IMR-90 (cell line): ENCODE measurements at regions not wholly inside any gene's neighbourhood (a gene's known extent, or its start where the extent isn't known, plus 50 kb on each side); places are given as distances from the start of the nearest gene placed in this dataset.

Source experiments
- ATAC-seq: fragments of 200-7000 bp; cut with Tn5 transposase; 2 replicates; pipeline ENCODE4 v1.9.1; 2020; ENCODE audit warnings: low read depth, mild to moderate bottlenecking, moderate library complexity
- BruUV-seq: library from RNA; stranded (reverse); fragments of 400-500 nt; replicated peaks from 2 replicates; lab custom pipeline; 2021; lab: Mats Ljungman, UMichigan
- CTCF ChIA-PET: fragments of 300-600 bp; formaldehyde crosslinking; extraction: SDS; loops from one replicate; lab custom pipeline; 2021; ENCODE audit warnings: antibody characterized with exemption; lab: Yijun Ruan, JAX
- POLR2A ChIA-PET: fragments of 300-600 bp; sonication (Branson Sonifier 250); formaldehyde crosslinking; loops from one replicate; lab custom pipeline; 2022; ENCODE audit warnings: antibody characterized with exemption; ENCODE audit not compliant: unreplicated experiment; lab: Charles Lee
- DNase-seq: peaks from one replicate; pipeline ENCODE4 v3.0.0; 2013
- H2AFZ ChIP-seq: replicated peaks from 2 replicates; pipeline ENCODE3; 2013; ENCODE audit warnings: low read length, mild to moderate bottlenecking; ENCODE audit not compliant: poor library complexity
- H2AK5ac ChIP-seq: 2 replicates; pipeline ENCODE4 v1.6.1; 2013; ENCODE audit warnings: low read depth, low read length, inconsistent platforms
- H2AK9ac ChIP-seq: replicated peaks from 2 replicates; pipeline ENCODE3; 2013; ENCODE audit warnings: mild to moderate bottlenecking, low read depth, low read length, moderate library complexity; ENCODE audit not compliant: poor library complexity
- H2BK120ac ChIP-seq: 2 replicates; pipeline ENCODE4 v1.6.1; 2013; ENCODE audit warnings: low read depth, low read length, inconsistent platforms
- H2BK15ac ChIP-seq: 3 replicates; pipeline ENCODE4 v1.6.1; 2013; ENCODE audit warnings: low read depth, low read length, inconsistent platforms
- H2BK20ac ChIP-seq: 2 replicates; pipeline ENCODE4 v1.6.1; 2013; ENCODE audit warnings: low read depth, mild to moderate bottlenecking, inconsistent platforms, low read length, moderate library complexity
- H2BK5ac ChIP-seq: 2 replicates; pipeline ENCODE4 v1.6.1; 2013; ENCODE audit warnings: mild to moderate bottlenecking, low read depth, low read length, inconsistent platforms; ENCODE audit not compliant: poor library complexity, severe bottlenecking
- H3K14ac ChIP-seq: replicated peaks from 2 replicates; pipeline ENCODE4 v1.6.1; 2013; ENCODE audit warnings: low read depth, low read length, inconsistent platforms
- H3K18ac ChIP-seq: 2 replicates; pipeline ENCODE4 v1.6.1; 2013; ENCODE audit warnings: low read depth, low read length, control low read depth
- H3K23ac ChIP-seq: 2 replicates; pipeline ENCODE4 v1.6.1; 2013; ENCODE audit warnings: low read depth, low read length, inconsistent platforms
- H3K27ac ChIP-seq: 2 replicates; pipeline ENCODE4 v1.5.1; 2013; ENCODE audit warnings: mild to moderate bottlenecking, control low read depth, low read length; ENCODE audit not compliant: insufficient read depth
- H3K27me3 ChIP-seq: 2 replicates; pipeline ENCODE4 v1.6.1; 2013; ENCODE audit warnings: low read length; ENCODE audit not compliant: control insufficient read depth, insufficient read depth
- H3K36me3 ChIP-seq: 2 replicates; pipeline ENCODE4 v1.6.1; 2013; ENCODE audit warnings: low read length, mixed read lengths; ENCODE audit not compliant: control insufficient read depth, insufficient read depth
- H3K4ac ChIP-seq: 2 replicates; pipeline ENCODE4 v1.6.1; 2013; ENCODE audit warnings: low read depth, low read length, inconsistent platforms
- H3K4me1 ChIP-seq: 2 replicates; pipeline ENCODE4 v1.6.1; 2013; ENCODE audit warnings: low read length, mixed read lengths; ENCODE audit not compliant: control insufficient read depth, insufficient read depth
- H3K4me2 ChIP-seq: 2 replicates; pipeline ENCODE4 v1.6.1; 2013; ENCODE audit warnings: low read depth, mild to moderate bottlenecking, control low read depth, low read length, moderate library complexity
- H3K4me3 ChIP-seq: 2 replicates; pipeline ENCODE4 v1.5.1; 2013; ENCODE audit warnings: low read depth, mild to moderate bottlenecking, control low read depth, low read length, moderate library complexity; ENCODE audit not compliant: insufficient read depth
- H3K56ac ChIP-seq: 2 replicates; pipeline ENCODE4 v1.6.1; 2013; ENCODE audit warnings: low read length, inconsistent platforms; ENCODE audit not compliant: insufficient read depth; ENCODE audit errors: extremely low read depth
- H3K79me1 ChIP-seq, 2 experiments: 2 replicates each; pipeline ENCODE4 v1.6.1; 2013; ENCODE audit warnings: low read length in 2 of 2, inconsistent platforms in 1 of 2, low read depth in 1 of 2
- H3K9ac ChIP-seq: 2 replicates; pipeline ENCODE4 v1.6.1; 2013; ENCODE audit warnings: low read depth, low read length, control low read depth
- H3K9me1 ChIP-seq: 2 replicates; pipeline ENCODE4 v1.6.1; 2013; ENCODE audit warnings: low read length, inconsistent platforms; ENCODE audit not compliant: insufficient read depth
- H3K9me3 ChIP-seq: 2 replicates; pipeline ENCODE4 v1.6.1; 2013; ENCODE audit warnings: low read length; ENCODE audit not compliant: control insufficient read depth, insufficient read depth
- H4K20me1 ChIP-seq: 2 replicates; pipeline ENCODE4 v1.6.1; 2013; ENCODE audit warnings: low read length, inconsistent platforms; ENCODE audit not compliant: insufficient read depth
- H4K5ac ChIP-seq: 2 replicates; pipeline ENCODE4 v1.6.1; 2013; ENCODE audit warnings: mild to moderate bottlenecking, low read depth, low read length, control low read depth
- H4K8ac ChIP-seq, 2 experiments: 2 replicates each; pipeline ENCODE4 v1.6.1; 2013; ENCODE audit warnings: low read depth in 2 of 2, low read length in 2 of 2, control low read depth in 1 of 2, inconsistent platforms in 1 of 2
- H4K91ac ChIP-seq: 2 replicates; pipeline ENCODE4 v1.6.1; 2013; ENCODE audit warnings: low read depth, low read length, inconsistent platforms; ENCODE audit not compliant: insufficient read depth
- CHD1 ChIP-seq: IDR thresholded peaks from 2 replicates; pipeline ENCODE4 v1.6.1; 2012; ENCODE audit warnings: low read depth, low read length, improper control_type of control experiment
- ELK1 ChIP-seq: fragments of 150-350 bp; IDR thresholded peaks from 2 replicates; pipeline ENCODE4 v1.6.1; 2016; ENCODE audit warnings: low read depth, mild to moderate bottlenecking, low read length, moderate library complexity, borderline replicate concordance
- MAZ ChIP-seq: IDR thresholded peaks from 2 replicates; pipeline ENCODE4 v1.6.1; 2012; ENCODE audit warnings: low read depth, mild to moderate bottlenecking, low read length, improper control_type of control experiment, moderate library complexity, borderline replicate concordance
- NFE2L2 ChIP-seq: fragments of 150-350 bp; IDR thresholded peaks from 2 replicates; pipeline ENCODE4 v1.6.1; 2016; ENCODE audit warnings: low read depth, mild to moderate bottlenecking, low read length
- POLR2A ChIP-seq: IDR thresholded peaks from 2 replicates; pipeline ENCODE4 v1.6.1; 2012; ENCODE audit warnings: mild to moderate bottlenecking, low read depth, low read length
- RAD21 ChIP-seq: IDR thresholded peaks from 2 replicates; pipeline ENCODE4 v1.6.1; 2012; ENCODE audit warnings: low read length, improper control_type of control experiment
- RFX5 ChIP-seq: IDR thresholded peaks from 2 replicates; pipeline ENCODE4 v1.8.0; 2012; ENCODE audit warnings: low read depth, mild to moderate bottlenecking, low read length, moderate library complexity
- SMC3 ChIP-seq: fragments of 150-350 bp; IDR thresholded peaks from 2 replicates; pipeline ENCODE4 v1.6.1; 2016; ENCODE audit warnings: low read depth, mild to moderate bottlenecking, antibody characterized with exemption, low read length, moderate library complexity
- WGBS, 2 experiments: methylation state at CpG; one replicate each; pipeline versions ENCODE4 v1.1.5 to v1.1.7; 2013; ENCODE audit warnings: missing lambda C conversion rate in 2 of 2; ENCODE audit not compliant: insufficient read length in 1 of 2; ENCODE audit errors: extremely low coverage in 2 of 2; 5-methylcytosine and 5-hydroxymethylcytosine counted together
- dilution Hi-C: fragments of 300-500 bp; cut with HindIII; formaldehyde crosslinking; loops from one replicate; pipeline ENCODE4 v1.14.3; 2018; ENCODE audit warnings: low sequenced_read_pairs; ENCODE audit not compliant: unreplicated experiment
- in situ Hi-C: fragments of 300-500 bp; cut with MboI; formaldehyde crosslinking; loops from 3 replicates; pipeline ENCODE4 v1.14.3; 2019; ENCODE audit warnings: low sequenced_read_pairs, inconsistent platforms, mixed read lengths
- intact Hi-C: fragments of 100-400 bp; cut with micrococcal nuclease; formaldehyde crosslinking; loops from 2 replicates; pipeline ENCODE4 v1.10.0; 2022

DNA sequence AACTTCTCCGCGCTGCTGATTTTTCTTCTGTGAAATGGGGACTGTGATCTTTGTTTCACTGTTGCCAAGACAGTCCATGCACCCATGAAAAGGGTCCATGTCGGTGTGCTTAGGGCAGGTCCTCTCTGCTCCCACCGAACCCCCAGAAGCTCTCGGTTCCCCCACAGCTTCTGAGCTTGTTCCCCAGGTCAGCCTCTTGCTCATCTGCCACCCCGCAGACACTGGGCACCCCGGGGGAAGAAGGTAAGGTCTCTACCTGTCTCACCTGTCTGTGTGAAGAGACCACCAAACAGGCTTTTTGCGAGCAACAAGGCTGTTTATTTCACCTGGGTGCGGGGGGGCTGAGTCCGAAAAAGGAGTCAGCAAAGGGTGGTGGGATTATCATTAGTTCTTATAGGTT, 66.2 kb upstream of the NANOS1 start:
- no peak overlapping the region for H2BK5ac ChIP-seq
- H3K9me1 ChIP-seq: no peaks in the 10 kb centered on the region
- no peak overlapping the region for H4K5ac ChIP-seq
- ATAC-seq (no peak), DNase-seq (no peak)
- ChIA-PET CTCF (no interaction called here), POLR2A (no interaction called here)
- intact Hi-C loops (no loop called here), dilution Hi-C loops (no loop called here), in situ Hi-C loops (no loop called here)
- H3K9ac ChIP-seq: no peak overlapping the region
- no peak overlapping the region for H3K18ac ChIP-seq
- H3K14ac ChIP-seq: no peak overlapping the region
- H2AK9ac ChIP-seq: no peak overlapping the region
- H3K27ac ChIP-seq: no peak overlapping the region
- BruUV-seq: no TSS peak
- no peak overlapping the region for H3K56ac ChIP-seq
- TF ChIP-seq RAD21 (no peak), SMC3 (no peak), RFX5 (no peak), NFE2L2 (no peak), ELK1 (no peak), CHD1 (no peak), MAZ (no peak), POLR2A (no peak)
- WGBS, 2 experiments: 70% methylated on average over 2 of the region's 10 CpGs; no CpG with 5 or more reads in 1 of the 2 experiments
- no peak overlapping the region for H3K23ac ChIP-seq
- H2BK20ac ChIP-seq: no peak overlapping the region
- no peak overlapping the region for H2AFZ ChIP-seq
- no peak overlapping the region for H2BK120ac ChIP-seq
- H2BK15ac ChIP-seq: no peak overlapping the region
- no peak overlapping the region for H4K8ac ChIP-seq
- H3K9me3 ChIP-seq: no peaks in the 10 kb centered on the region; the same call in 1 of the 2 replicates
- H4K20me1 ChIP-seq: no peaks in the 10 kb centered on the region
- no peak overlapping the region for H3K4me2 ChIP-seq
- H3K4ac ChIP-seq: no peak overlapping the region
- H3K27me3 ChIP-seq: peaks cover 29% of the 10 kb centered on the region
- H3K36me3 ChIP-seq: no peaks in the 10 kb centered on the region
- H3K4me3 ChIP-seq: no peak overlapping the region
- H4K91ac ChIP-seq: no peak overlapping the region
- peaks cover 7% of the 10 kb centered on the region for H3K4me1 ChIP-seq
- no peak overlapping the region for H2AK5ac ChIP-seq
- H3K79me1 ChIP-seq: no peaks in the 10 kb centered on the region
